Esophagus squamous epithelium (tissue), 5 donors: ENCODE measurements at regions not wholly inside any gene's neighbourhood (a gene's known extent, or its start where the extent isn't known, plus 50 kb on each side); places are given as distances from the start of the nearest gene placed in this dataset.

Experiments
- DNase-seq: peaks from one replicate; lab custom pipeline; 2025; lab: John Stamatoyannopoulos, UW
- H3K27ac ChIP-seq, 4 donors: fragments of 200-600 bp; sonication (generic); one replicate each; pipeline ENCODE4 v1.5.1; 2016 to 2019; ENCODE audit warnings: mild to moderate bottlenecking in 1 of 4
- H3K27me3 ChIP-seq, 4 donors: fragments of 200-600 bp; sonication (generic); 1 replicate in 3 of 4; 2 replicates in 1 of 4; pipeline versions ENCODE4 v1.5.1 to v1.6.0; 2017 to 2021; ENCODE audit warnings: antibody characterized with exemption in 1 of 4
- H3K36me3 ChIP-seq, 3 donors: fragments of 200-600 bp; sonication (generic); one replicate each; pipeline ENCODE4 v1.5.1; 2016 to 2019
- H3K4me1 ChIP-seq, 3 donors: fragments of 200-600 bp; sonication (generic); one replicate each; pipeline ENCODE4 v1.5.1; 2017 to 2019
- H3K4me3 ChIP-seq, 4 donors: fragments of 200-600 bp; sonication (generic); 1 replicate in 3 of 4; 2 replicates in 1 of 4; pipeline ENCODE4 v1.5.1; 2016 to 2019; ENCODE audit warnings: mild to moderate bottlenecking in 2 of 4, moderate library complexity in 1 of 4
- H3K9me3 ChIP-seq, 3 donors: fragments of 200-600 bp; sonication (generic); one replicate each; pipeline ENCODE4 v1.5.1; 2016 to 2019
- CTCF ChIP-seq, 6 experiments: fragments of 450-650 bp in 4 of 6; fragments of 200-600 bp in 2 of 6; sonication (generic) in 2 of 6; IDR thresholded peaks; one replicate each; pipeline ENCODE4 v1.5.1; 2016 to 2019; ENCODE audit warnings: antibody characterized with exemption in 6 of 6, mild to moderate bottlenecking in 4 of 6, moderate library complexity in 4 of 6
- POLR2A ChIP-seq, 4 donors: fragments of 450-650 bp; IDR thresholded peaks; one replicate each; pipeline ENCODE4 v1.6.1; 2017; ENCODE audit warnings: antibody characterized with exemption in 4 of 4, mild to moderate bottlenecking in 4 of 4, moderate library complexity in 3 of 4
- WGBS, 2 donors: methylation state at CpG; one replicate each; pipeline ENCODE4 v1.1.5; 2018; 5-methylcytosine and 5-hydroxymethylcytosine counted together
- intact Hi-C: fragments of 100-400 bp; cut with DNase I; formaldehyde crosslinking; loops from one replicate; pipeline ENCODE4 v1.15.0; 2022
- small RNA-seq, 4 donors: library from RNA; depleted of rRNA; stranded (forward); fragments of <200 nt; gene quantifications; one replicate each; pipeline ENCODE3, GENCODE V24; 2016
- donor health status: DM: yes; HTN: yes; CAD: no.

- H3K27ac ChIP-seq: no peak overlapping the region
These were observed 77.8 kb upstream of the MGAT4C start for GRCh38 chr12:86333955-86334522.

DNA sequence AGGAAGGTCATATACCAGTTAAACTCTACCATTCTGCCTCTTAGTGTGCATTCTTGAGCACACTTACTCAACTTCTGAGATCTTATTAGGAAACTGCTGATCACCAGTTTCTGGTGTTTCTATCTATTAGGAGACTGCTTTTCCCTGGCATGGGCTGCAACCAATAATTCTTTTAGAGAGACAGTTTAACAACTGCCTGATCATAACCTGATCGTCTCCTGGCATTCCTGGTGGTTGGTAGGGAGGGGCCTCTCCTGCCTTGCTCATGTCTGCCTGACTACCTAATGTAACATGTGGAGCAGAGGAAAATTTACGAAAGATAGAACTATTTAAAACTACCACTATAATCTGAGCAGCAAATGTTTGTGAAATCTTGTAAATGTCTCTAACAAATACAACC lies 75.3 kb upstream of the MGAT4C start:
- Histone ChIP-seq H3K27ac (no peak overlapping the region), H3K27me3 (no peaks in the 10 kb centered on the region), H3K4me3 (no peak overlapping the region), H3K36me3 (no peaks in the 10 kb centered on the region), H3K4me1 (no peaks in the 10 kb centered on the region), H3K9me3 (no peaks in the 10 kb centered on the region)
- intact Hi-C loops: no loop called here
- 37 to 49% methylated on average over 2 of the region's 2 CpGs for WGBS, 2 donors
- TF ChIP-seq POLR2A (IDR thresholded peaks at IDR 0.05) (no peak), CTCF (IDR thresholded peaks at IDR 0.05) (no peak)
- no peak for DNase-seq

More at GRCh38 chr12:86333955-86334522, 77.8 kb upstream of the MGAT4C start:
- Histone ChIP-seq H3K27me3 (no peaks in the 10 kb centered on the region), H3K4me1 (no peaks in the 10 kb centered on the region), H3K9me3 (no peaks in the 10 kb centered on the region), H3K36me3 (no peaks in the 10 kb centered on the region), H3K4me3 (no peak overlapping the region)
- TF ChIP-seq POLR2A (IDR thresholded peaks at IDR 0.05) (no peak), CTCF (IDR thresholded peaks at IDR 0.05) (no peak)
- no peak for DNase-seq
- intact Hi-C loops: no loop called here
- WGBS, 2 donors: 48 to 56% methylated on average over 2 of the region's 2 CpGs

DNA sequence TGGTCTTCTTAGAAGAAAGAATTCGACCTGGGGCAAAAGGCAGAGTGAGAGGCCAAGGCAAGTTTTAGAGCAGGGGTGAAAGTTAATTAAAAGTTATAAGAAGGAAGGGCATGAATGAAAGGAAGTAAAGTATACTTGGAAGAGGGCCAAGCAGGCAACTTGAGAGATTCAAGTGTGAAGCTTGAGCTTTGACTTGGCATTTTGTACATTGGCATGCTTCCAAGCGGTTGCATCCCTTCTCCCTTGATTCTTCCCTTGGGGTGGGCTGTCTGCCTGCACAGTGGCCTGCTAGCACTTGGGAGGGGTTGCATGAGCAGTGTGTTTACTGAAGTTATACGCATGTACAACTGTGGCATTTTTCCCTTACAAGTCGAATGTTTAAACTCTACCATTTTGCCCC lies 74.8 kb upstream of the MGAT4C start:
- TF ChIP-seq POLR2A (IDR thresholded peaks at IDR 0.05) (no peak), CTCF (IDR thresholded peaks at IDR 0.05) (no peak)
- Histone ChIP-seq H3K36me3 (no peaks in the 10 kb centered on the region), H3K27me3 (no peaks in the 10 kb centered on the region), H3K9me3 (no peaks in the 10 kb centered on the region), H3K27ac (no peak overlapping the region), H3K4me1 (no peaks in the 10 kb centered on the region), H3K4me3 (no peak overlapping the region)
- intact Hi-C loops: no loop called here
- DNase-seq: no peak
- WGBS, 2 donors: 27 to 67% methylated on average over 2 to 4 of the region's 4 CpGs

- no peaks in the 10 kb centered on the region for H3K9me3 ChIP-seq
- TF ChIP-seq CTCF (IDR thresholded peaks at IDR 0.05): no peak
- no peak for TF ChIP-seq POLR2A (IDR thresholded peaks at IDR 0.05)
These were observed 56.0 kb upstream of the MGAT4C start for GRCh38 chr12:86312232-86312631.

More at GRCh38 chr12:86312232-86312631, 56.0 kb upstream of the MGAT4C start:
- Histone ChIP-seq H3K4me3 (no peak overlapping the region), H3K27ac (no peak overlapping the region), H3K27me3 (no peaks in the 10 kb centered on the region), H3K36me3 (no peaks in the 10 kb centered on the region), H3K4me1 (no peaks in the 10 kb centered on the region)
- intact Hi-C loops: no loop called here
- 73 to 75% methylated on average over 4 of the region's 4 CpGs for WGBS, 2 donors
- no peak for DNase-seq

Small RNA genes lying in the stretch of these regions (small RNA-seq; reads per million reads assigned to genes)
- 0 reads per million in 4 donors for gene AC079598.2
- 0 reads per million in 4 donors for gene AC079598.3
- gene AC079598.4: 0.98 to 6.7 (median 3.3) reads per million in 4 donors
- gene CYCSP30: 0 reads per million in 4 donors
